ENCODE measurements at regions not wholly inside any gene's neighbourhood (a gene's known extent, or its start where the extent isn't known, plus 50 kb on each side); places are given as distances from the start of the nearest gene placed in this dataset.

DNA sequence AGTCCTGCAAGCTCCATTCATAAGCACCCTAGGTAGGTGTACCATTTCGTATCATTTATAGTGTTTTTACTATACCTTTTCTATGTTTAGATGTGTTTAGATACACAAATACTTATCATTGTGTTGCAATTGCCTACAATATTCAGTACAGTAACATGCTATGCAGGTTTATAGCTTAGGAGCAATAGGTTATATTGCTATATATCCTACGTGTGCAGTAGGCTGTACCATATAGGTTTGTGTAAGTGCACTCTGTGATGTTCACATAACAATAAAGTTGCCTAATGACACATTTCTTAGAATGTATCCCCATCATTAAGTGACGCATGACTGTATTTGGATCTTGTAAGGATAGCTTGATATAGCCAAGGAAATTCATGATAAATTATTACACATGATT, 88.6 kb upstream of the CDH20 start:
- DNase-seq (ENCODE audit: low read depth) = no peak
- H3K4me3 ChIP-seq (ENCODE audit: low read depth, low read length) = no peak overlapping the region
- TF ChIP-seq, protein P1, sequence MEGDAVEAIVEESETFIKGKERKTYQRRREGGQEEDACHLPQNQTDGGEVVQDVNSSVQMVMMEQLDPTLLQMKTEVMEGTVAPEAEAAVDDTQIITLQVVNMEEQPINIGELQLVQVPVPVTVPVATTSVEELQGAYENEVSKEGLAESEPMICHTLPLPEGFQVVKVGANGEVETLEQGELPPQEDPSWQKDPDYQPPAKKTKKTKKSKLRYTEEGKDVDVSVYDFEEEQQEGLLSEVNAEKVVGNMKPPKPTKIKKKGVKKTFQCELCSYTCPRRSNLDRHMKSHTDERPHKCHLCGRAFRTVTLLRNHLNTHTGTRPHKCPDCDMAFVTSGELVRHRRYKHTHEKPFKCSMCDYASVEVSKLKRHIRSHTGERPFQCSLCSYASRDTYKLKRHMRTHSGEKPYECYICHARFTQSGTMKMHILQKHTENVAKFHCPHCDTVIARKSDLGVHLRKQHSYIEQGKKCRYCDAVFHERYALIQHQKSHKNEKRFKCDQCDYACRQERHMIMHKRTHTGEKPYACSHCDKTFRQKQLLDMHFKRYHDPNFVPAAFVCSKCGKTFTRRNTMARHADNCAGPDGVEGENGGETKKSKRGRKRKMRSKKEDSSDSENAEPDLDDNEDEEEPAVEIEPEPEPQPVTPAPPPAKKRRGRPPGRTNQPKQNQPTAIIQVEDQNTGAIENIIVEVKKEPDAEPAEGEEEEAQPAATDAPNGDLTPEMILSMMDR (conservative IDR thresholded peaks at IDR 0.05; ENCODE audit: low read depth, low read length) = no peak

DNA sequence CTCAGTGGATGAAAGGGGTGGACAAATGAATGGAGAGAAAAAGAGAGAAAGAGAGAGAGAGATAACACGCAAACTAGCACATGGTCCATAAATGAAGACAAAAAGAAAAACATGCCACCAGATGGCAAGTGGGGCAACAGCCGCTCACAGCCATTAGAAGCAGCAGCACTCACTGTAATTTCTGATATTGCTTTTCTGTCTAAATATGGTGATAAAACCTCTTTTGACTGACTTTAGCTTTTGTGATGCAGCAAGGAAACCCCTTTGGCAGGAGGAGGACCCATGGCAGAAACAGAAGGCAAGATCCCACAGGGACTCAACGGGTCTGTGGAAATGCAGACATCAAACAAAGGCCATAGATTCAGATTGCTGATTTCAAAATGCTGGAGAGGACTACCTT, 88.0 kb upstream of the CDH20 start:
- TF ChIP-seq, protein P1 (conservative IDR thresholded peaks at IDR 0.05; ENCODE audit: low read depth, low read length) = no peak
- H3K4me3 ChIP-seq (ENCODE audit: low read depth, low read length) = no peak overlapping the region
- no peak for DNase-seq (ENCODE audit: low read depth)

DNA sequence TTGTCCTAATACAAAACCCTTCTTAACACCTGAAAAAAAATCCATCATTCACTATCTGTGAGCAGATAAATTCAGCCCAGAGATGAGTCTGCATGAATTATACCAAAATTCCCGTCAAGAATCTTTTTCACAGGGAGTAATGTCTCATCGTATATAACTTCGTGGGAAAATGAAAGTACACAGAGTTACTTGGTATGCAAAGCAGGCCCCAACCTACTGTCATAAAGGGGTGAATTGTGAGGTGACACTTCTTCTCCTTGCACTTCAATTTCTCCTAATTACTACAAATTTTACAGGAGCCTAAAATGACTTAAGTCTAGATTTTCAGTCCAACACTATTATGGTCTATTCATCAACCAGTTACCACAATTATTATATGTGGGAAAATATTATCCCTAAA, 84.6 kb upstream of the CDH20 start:
- TF ChIP-seq, protein P1 (conservative IDR thresholded peaks at IDR 0.05; ENCODE audit: low read depth, low read length) = no peak
- no peak for DNase-seq (ENCODE audit: low read depth)

DNA sequence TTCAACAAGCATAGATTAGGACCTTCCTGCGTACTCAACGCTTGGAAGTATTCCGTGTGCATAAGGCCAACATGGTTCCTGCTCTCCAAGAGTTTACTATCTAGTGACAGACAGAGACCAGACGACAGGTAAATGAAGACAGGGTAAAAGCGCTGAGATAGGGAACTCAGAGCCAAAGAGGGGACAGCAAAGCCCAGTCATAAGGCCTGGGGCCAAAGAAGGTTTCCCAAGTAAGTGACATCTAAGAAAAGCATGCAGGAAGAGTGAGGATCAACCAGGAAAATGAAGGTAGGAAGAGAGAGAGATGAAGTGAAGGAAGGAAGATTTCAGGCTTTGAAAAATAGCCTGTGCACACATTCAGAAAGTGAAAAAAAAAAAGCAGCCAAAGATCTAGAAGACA, 76.9 kb upstream of the CDH20 start:
- DNase-seq (ENCODE audit: low read depth) = no peak
- TF ChIP-seq, protein P1 (conservative IDR thresholded peaks at IDR 0.05; ENCODE audit: low read depth, low read length) = no peak

More for the DNA sequence above, 84.6 kb upstream of the CDH20 start:
- no peak overlapping the region for H3K4me3 ChIP-seq (ENCODE audit: low read depth, low read length)

DNA sequence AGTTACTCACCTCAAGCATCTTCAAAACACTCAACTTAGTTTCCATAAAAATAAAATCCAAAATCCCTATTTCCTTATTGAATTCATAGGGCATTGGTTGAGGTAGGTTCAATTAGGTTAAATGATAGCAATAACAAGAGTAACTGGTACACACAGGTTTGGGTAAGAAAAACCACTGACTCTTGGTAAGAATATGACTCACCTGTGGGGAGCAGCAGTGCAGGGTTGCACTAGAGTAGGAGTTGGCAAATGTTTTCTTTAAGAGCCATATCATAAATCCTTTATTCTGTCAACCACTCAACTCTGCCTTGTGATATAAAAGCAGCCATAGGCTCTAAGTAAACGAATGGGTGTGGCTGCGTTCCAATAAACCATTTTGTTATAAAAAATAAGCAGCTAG, 71.4 kb upstream of the CDH20 start:
- DNase-seq (ENCODE audit: low read depth) = no peak
- TF ChIP-seq, protein P1 (conservative IDR thresholded peaks at IDR 0.05; ENCODE audit: low read depth, low read length) = no peak
- H3K4me3 ChIP-seq (ENCODE audit: low read depth, low read length) = no peak overlapping the region

More for the DNA sequence above, 76.9 kb upstream of the CDH20 start:
- no peak overlapping the region for H3K4me3 ChIP-seq (ENCODE audit: low read depth, low read length)

DNA sequence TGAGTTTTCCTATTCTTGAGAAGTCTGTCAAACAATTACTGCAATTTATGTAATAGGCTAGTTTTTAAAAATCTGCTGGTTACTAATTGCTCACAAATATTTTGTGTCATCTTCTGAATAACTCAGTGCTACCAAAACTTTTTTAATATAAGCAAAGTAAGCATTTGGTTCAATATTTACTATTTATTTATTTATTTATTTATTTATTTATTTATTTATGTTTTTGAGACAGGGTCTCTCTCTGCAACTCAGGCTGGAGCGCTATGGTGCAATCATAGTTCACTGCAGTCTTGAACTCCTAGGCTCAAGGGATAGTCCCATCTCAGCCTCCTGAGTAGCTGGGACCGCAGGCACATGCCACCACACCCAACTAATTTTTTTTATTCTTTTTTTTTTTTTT, 60.4 kb upstream of the CDH20 start:
- no peak for DNase-seq (ENCODE audit: low read depth)
- no peak overlapping the region for H3K4me3 ChIP-seq (ENCODE audit: low read depth, low read length)
- TF ChIP-seq, protein P1 (conservative IDR thresholded peaks at IDR 0.05; ENCODE audit: low read depth, low read length) = no peak

DNA sequence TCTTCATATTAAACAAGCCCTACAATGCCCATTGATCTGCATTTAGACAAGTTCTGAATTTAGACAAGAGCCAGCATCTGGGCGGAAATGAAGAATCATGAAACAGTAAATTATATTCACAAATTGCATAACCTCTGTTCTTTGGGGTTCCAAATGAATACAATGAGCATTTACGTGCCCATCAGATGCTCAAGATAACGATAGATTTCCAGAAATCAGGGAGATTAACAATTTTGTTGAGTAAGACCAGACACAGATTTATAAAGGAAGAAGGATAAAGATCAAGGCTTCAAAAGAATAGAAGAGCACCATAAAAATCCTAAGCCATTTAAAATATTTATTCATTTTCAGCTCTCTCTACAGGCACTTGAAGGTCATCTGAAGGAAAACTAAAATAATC, 59.7 kb upstream of the CDH20 start:
- DNase-seq (ENCODE audit: low read depth) = no peak
- TF ChIP-seq, protein P1 (conservative IDR thresholded peaks at IDR 0.05; ENCODE audit: low read depth, low read length) = no peak
- no peak overlapping the region for H3K4me3 ChIP-seq (ENCODE audit: low read depth, low read length)
